Daoy (cell line): ENCODE measurements at regions not wholly inside any gene's neighbourhood (a gene's known extent, or its start where the extent isn't known, plus 50 kb on each side); places are given as distances from the start of the nearest gene placed in this dataset.

Experiments
- DNase-seq: peaks from one replicate; pipeline ENCODE4 v3.0.0-alpha.2; 2015; ENCODE audit warnings: low read depth

DNA sequence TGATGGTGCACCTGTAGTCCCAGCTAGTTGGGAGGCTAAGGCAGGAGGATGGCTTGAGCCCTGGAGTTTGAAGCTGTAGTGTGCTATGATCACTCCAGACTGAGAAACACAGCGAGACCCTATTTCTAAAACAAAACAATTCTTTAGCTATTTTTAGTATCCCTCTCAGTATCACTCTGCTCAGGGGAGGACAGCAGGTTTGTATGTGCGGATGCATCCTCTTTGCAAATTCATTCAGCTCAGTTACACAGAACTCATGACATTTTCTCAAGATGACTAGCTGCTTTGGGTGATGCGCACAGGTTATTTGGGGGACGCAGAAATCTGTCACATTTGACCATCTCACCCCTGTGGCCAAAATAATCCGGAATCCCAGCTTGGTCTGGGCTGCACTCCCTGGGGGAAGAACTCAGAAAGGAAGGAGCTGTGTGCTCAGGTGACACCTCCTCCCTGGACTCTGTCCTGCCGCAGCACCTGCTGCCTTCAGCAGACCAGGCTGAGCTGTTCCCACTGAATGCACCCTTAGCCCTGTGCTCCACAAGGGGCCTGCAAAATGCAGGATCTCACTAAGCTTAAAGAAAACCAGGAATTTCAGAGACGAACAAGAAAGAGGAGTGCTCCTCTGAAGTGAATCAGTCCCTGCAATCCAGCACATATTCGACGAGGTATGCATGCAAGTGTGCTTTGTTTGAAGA is 89.5 kb upstream of the PGBD5 start:
- DNase-seq = no peak

GRCh38 chr1:230510496-230510895 is 84.4 kb upstream of the PGBD5 start:
- no peak for DNase-seq

- DNase-seq = peak; percentile 85
These were observed 83.3 kb upstream of the PGBD5 start for GRCh38 chr1:230509281-230509977.

DNA sequence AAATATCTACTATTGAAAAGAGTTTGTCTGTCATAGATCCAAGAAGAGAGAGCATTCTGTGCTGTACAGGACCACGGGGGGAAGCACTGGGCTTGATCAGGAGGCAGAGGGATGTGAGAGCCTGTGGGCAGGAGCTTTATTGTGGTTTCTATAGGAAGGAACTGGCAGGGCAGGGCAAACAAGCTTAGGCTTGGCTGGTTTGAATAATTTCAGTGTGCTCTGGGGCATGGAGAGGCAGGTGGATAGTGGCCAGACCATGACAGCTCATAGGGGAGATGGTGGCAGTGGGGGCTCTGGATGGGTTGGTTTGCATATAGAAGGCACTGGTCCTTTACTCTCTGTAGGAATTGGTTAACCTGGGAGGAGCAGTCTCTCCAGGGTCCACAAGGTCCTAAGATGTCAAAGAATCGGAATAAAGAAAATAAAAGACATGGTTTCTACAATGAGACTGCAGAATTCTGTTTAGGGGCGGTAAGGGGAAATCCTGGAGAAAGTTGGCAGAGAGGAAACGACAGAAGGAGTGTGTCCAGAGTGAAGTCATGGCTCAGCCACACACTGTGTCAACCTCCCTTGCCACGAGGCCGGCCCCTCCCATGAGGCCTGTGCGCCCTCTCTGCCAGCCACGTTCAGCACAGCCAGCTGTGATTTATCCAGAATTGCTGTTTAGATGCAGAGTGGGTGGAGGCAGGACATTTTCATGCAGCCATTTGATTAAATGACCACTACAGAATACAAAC is 81.7 kb upstream of the PGBD5 start:
- peak; percentile 48 for DNase-seq

DNA sequence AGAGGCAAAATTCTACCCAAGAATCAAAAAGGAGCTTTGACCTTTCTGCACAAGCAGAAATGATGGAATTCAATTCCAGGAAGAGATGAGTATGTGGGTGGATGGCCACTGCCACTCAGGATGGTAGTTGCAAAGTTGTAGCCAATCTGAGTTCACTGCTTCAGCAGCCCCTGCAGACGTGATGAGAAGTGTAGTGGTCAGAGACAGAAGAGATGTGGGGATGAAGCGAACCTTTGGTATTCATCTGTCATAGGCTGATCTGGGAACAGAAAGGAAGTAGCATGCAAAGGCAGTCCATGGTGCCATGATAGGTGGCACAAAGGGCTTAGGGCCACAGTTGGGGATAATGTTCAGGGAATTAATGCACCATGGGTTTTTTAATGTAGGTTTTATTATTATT is 81.1 kb upstream of the PGBD5 start:
- no peak for DNase-seq

- DNase-seq = no peak
These were observed 80.3 kb upstream of the PGBD5 start for GRCh38 chr1:230506451-230506850.

GRCh38 chr1:230504310-230504709 is 78.2 kb upstream of the PGBD5 start:
- no peak for DNase-seq

DNA sequence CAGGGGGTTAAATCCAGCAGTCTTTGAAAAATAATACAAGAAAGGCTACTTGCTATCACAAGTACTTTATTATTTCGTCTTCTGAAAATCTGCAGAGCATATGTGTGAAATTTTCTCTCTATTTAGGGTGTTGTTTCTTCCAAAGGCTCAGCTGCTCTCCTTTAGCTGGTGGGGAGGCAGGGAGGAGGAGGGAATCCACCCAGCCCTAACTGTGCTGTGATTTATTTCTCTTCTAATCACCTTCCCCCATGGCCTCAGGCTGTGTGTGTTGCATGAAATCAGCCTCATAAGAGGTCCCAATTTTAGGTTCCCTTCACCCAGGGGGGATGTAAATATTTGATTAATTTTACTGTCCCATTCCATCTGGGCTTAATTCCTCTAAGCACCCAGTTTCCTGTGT is 77.6 kb upstream of the PGBD5 start:
- DNase-seq = no peak

GRCh38 chr1:230502996-230503395 is 76.9 kb upstream of the PGBD5 start:
- DNase-seq = no peak

- DNase-seq = no peak
These were observed 76.2 kb upstream of the PGBD5 start for GRCh38 chr1:230502306-230502705.

DNA sequence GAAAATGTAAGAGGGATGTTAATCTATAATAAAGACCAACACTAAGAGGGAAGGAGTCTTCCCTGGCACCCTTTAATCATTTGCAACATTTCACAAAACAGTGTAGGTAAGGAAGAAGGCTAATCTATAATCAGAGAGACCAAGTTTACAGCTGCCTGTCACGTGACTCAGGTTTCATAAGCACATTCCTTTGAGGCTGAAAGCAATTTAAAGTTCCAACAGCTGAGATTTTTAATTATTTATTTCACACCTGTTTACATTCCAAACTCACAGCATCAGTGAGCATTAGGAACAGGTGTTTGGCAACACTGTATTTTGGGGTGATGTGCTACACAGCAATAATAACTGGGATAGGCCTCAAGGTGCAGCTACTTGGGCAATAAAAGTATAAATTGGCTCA is 75.7 kb upstream of the PGBD5 start:
- DNase-seq = no peak

- DNase-seq = no peak
These were observed 75.1 kb upstream of the PGBD5 start for GRCh38 chr1:230501242-230501641.

DNA sequence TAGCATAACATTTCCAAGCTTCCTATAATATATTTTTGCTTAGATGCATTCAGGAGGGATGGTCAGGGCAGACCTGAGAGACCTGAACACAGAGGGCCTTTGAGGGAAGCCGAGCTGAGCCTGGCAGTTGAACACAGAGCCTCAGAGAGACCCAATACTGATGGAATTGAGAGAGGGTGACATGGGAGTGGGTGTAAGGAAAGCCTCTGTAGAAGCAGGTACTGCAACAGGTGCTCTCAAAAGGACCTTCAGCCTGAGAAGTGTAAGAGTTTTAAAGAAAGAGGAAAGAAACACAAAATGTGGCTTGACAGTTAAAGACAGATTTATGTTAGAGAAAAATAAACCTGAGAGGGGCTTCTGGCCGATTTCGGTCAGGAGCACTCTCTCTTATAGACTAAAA is 73.9 kb upstream of the PGBD5 start:
- DNase-seq = no peak

GRCh38 chr1:230499496-230499895 is 73.4 kb upstream of the PGBD5 start:
- DNase-seq = no peak

DNA sequence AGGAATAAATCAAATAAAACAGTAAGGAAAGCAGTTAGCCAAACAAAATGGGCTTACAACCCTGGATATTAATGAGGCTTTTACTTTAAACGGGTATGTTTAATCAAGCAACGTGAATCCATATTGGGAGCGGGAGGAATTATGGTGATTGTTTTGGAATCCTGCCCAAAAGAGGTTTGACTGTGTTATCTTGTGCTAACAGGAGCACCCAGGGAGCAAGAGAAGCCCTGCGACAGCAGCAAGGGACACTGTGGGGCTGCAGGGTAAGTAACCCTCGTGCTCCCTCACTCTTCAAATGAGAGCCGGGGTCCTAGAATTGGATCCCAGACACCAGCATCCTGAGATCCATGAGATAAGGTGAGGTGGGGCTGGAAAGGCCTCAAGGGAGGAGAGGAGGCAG is 72.6 kb upstream of the PGBD5 start:
- no peak for DNase-seq

GRCh38 chr1:230496451-230496850 is 70.3 kb upstream of the PGBD5 start:
- no peak for DNase-seq

DNA sequence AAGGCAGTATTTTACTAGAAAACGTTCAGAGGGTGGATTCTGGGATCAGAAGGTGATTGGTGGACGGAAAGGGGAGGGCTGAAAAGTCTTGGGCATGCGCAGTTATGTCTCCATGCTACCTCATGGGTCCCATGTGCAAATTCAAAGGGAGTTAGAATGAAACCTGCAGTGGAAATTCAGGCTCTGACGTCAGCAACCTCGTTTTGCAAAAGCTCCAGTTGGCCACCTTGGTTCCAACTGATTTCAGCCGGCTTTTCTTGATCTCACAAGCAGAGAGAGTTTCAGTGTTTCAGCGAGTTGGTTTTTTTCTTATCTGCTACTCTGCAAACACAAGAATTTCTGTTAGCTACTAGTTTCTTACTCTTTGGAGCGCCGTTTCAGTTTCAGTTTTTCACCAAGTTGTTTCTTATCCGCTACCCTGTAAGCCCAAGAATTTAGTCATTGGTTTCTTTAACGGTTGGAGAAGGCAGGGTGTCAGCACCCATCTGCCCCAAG is 69.8 kb upstream of the PGBD5 start:
- peak; percentile 23 for DNase-seq

DNA sequence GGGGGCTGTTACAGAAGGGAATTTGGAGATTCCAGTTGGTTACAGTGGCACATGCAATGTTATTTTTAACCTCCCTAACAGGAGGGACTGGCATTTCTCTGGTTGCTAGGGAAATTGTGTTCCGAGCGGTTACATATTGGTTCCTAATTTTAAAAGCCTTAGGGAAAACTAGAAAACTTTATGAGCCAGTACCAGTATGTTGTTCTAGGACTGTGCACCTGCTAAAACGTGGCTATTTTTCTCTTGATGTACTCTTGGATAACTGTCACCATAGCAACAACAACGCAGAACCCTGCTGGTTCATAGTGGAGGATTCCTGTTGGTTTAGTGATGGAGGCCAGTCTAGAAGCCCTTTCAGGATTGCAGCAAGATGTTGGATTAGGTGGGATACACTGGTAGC is 68.9 kb upstream of the PGBD5 start:
- no peak for DNase-seq

- DNase-seq = no peak
These were observed 68.4 kb upstream of the PGBD5 start for GRCh38 chr1:230494514-230494913.

DNA sequence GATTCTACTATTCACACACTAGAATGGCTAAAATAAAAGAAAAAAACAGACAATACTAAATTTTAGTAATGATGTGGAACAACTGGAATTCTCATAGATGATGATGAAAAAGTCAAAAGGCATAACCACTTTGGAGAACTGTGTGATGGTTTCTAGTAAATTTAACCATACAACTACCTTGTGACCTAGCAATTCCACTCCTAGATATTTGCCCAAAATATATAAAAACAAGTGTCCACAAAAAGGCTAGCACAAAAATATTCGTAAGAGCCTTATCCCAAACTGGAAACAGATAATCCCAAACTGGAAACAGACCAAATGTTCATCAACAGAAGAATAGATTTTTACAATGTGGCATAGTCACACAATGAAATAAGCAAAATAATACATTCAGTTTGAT is 67.9 kb upstream of the PGBD5 start:
- DNase-seq = no peak

- no peak for DNase-seq
These were observed 67.1 kb upstream of the PGBD5 start for GRCh38 chr1:230493264-230493663.

DNA sequence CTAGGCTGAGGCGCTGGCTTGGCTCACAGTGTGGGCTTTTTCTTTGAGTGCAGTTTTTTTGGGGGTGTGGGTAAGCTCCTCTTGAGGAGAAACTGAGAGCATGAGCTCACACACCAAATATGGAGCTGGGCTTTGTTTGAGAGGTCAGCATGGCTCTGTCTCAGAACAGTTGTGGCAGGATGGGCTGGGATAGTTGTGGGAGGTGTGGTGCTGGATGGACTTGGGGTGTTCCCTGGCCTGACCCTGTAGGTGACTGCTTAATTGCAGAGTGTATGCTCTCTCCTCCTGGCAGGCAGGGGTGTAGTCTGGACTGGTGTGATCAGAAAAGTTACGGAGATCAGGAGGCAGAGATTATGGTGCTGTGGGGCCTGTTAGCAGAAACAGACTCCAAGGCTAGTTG is 64.3 kb upstream of the PGBD5 start:
- no peak for DNase-seq
